SU-DHL-6 (cell line): ENCODE measurements at regions not wholly inside any gene's neighbourhood (a gene's known extent, or its start where the extent isn't known, plus 50 kb on each side); places are given as distances from the start of the nearest gene placed in this dataset.

ENCODE experiments used
- H2AFZ ChIP-seq: fragments of 200-600 bp; sonication (generic); 2 replicates; pipeline ENCODE4 v1.6.1; 2014; ENCODE audit warnings: low read depth, mild to moderate bottlenecking, moderate library complexity, mixed read lengths, antibody characterized with exemption, low read length; ENCODE audit not compliant: severe bottlenecking
- H3F3A ChIP-seq: fragments of 200-600 bp; shearing (Covaris generic); 2 replicates; pipeline ENCODE4 v1.6.0; 2016; ENCODE audit warnings: antibody characterized with exemption, mild to moderate bottlenecking; ENCODE audit not compliant: insufficient read depth
- H3K27ac ChIP-seq: fragments of 200-600 bp; sonication (generic); 2 replicates; pipeline ENCODE4 v1.5.1; 2016; ENCODE audit warnings: low read depth, mild to moderate bottlenecking, low read length, moderate library complexity, mixed read lengths
- H3K27me3 ChIP-seq: fragments of 200-600 bp; sonication (generic), shearing (Covaris generic); 2 replicates; pipeline ENCODE4 v1.6.0; 2014; ENCODE audit warnings: mild to moderate bottlenecking, low read length
- H3K36me3 ChIP-seq: fragments of 200-600 bp; sonication (generic); 2 replicates; pipeline ENCODE4 v1.6.1; 2014; ENCODE audit warnings: mild to moderate bottlenecking, low read length, mixed read lengths
- H3K4me2 ChIP-seq: fragments of 300-600, 200-600 bp; shearing (Covaris generic), sonication (generic); 2 replicates; pipeline ENCODE4 v1.6.0; 2014; ENCODE audit warnings: low read length, low read depth, mild to moderate bottlenecking; ENCODE audit not compliant: poor library complexity, severe bottlenecking
- H3K4me3 ChIP-seq: fragments of 200-600 bp; sonication (generic); 2 replicates; pipeline ENCODE4 v1.5.1; 2014; ENCODE audit warnings: antibody characterized with exemption, low read length, mild to moderate bottlenecking, mixed read lengths; ENCODE audit not compliant: insufficient read depth, poor library complexity, severe bottlenecking
- H3K79me2 ChIP-seq: fragments of 200-600 bp; sonication (generic); 2 replicates; pipeline ENCODE4 v1.6.1; 2014; ENCODE audit warnings: mild to moderate bottlenecking, low read length, moderate library complexity; ENCODE audit not compliant: insufficient read depth
- H3K9ac ChIP-seq: fragments of 200-600 bp; sonication (generic); 2 replicates; pipeline ENCODE4 v1.7.0; 2014; ENCODE audit warnings: mild to moderate bottlenecking, low read length
- H3K9me2 ChIP-seq: fragments of 200-600 bp; sonication (generic); replicated peaks from 2 replicates; pipeline ENCODE4 v1.6.1; 2014; ENCODE audit warnings: low read length; ENCODE audit not compliant: insufficient read depth
- H3K9me3 ChIP-seq: fragments of 200-600 bp; sonication (generic); 2 replicates; pipeline ENCODE4 v1.6.1; 2014; ENCODE audit warnings: low read length, mixed read lengths; ENCODE audit not compliant: insufficient read depth
- H4K20me1 ChIP-seq: fragments of 200-600 bp; sonication (generic); 2 replicates; pipeline ENCODE4 v1.6.1; 2014; ENCODE audit warnings: low read depth, mild to moderate bottlenecking, antibody characterized with exemption, low read length, moderate library complexity, mixed read lengths
- CTCF ChIP-seq: fragments of 200-600 bp; sonication (generic); IDR thresholded peaks from one replicate; pipeline ENCODE4 v1.5.1; 2017; ENCODE audit warnings: antibody characterized with exemption, mild to moderate bottlenecking, low read length, moderate library complexity; ENCODE audit not compliant: insufficient read depth, poor library complexity, severe bottlenecking
- EZH2phosphoT487 ChIP-seq: fragments of 200-600 bp; sonication (generic), shearing (Covaris generic); conservative IDR thresholded peaks from 2 replicates; pipeline ENCODE4 v1.6.1; 2018; ENCODE audit warnings: mild to moderate bottlenecking, antibody characterized with exemption, low read length, moderate library complexity, mixed read lengths

- no peak overlapping the region for H3K4me3 ChIP-seq
- TF ChIP-seq CTCF (no peak), EZH2phosphoT487 (no peak)
- no peaks in the 10 kb centered on the region for H3K9me3 ChIP-seq
- H4K20me1 ChIP-seq: no peaks in the 10 kb centered on the region
- H3K79me2 ChIP-seq: no peaks in the 10 kb centered on the region
- H3K4me2 ChIP-seq: no peak overlapping the region
- no peaks in the 10 kb centered on the region for H3K9me2 ChIP-seq
- no peaks in the 10 kb centered on the region for H3K27me3 ChIP-seq
- no peaks in the 10 kb centered on the region for H3K36me3 ChIP-seq
- no peak overlapping the region for H2AFZ ChIP-seq
- H3K27ac ChIP-seq: no peak overlapping the region
- H3K9ac ChIP-seq: no peak overlapping the region
- H3F3A ChIP-seq: no peaks in the 10 kb centered on the region
These were observed 927.1 kb downstream of the C4orf33 start for GRCh38 chr4:130023088-130023487.

GRCh38 chr4:130025701-130026100 lies 929.7 kb downstream of the C4orf33 start:
- H3K9me3 ChIP-seq: no peaks in the 10 kb centered on the region
- H3K27ac ChIP-seq: no peak overlapping the region
- H3K79me2 ChIP-seq: no peaks in the 10 kb centered on the region
- no peaks in the 10 kb centered on the region for H3K27me3 ChIP-seq
- no peaks in the 10 kb centered on the region for H3K9me2 ChIP-seq
- H2AFZ ChIP-seq: no peak overlapping the region
- H3K9ac ChIP-seq: no peak overlapping the region
- TF ChIP-seq EZH2phosphoT487 (no peak), CTCF (no peak)
- H3K4me3 ChIP-seq: no peak overlapping the region
- H3F3A ChIP-seq: no peaks in the 10 kb centered on the region
- no peaks in the 10 kb centered on the region for H3K36me3 ChIP-seq
- H3K4me2 ChIP-seq: no peak overlapping the region
- no peaks in the 10 kb centered on the region for H4K20me1 ChIP-seq

GRCh38 chr4:130026185-130026584 lies 930.2 kb downstream of the C4orf33 start:
- Histone ChIP-seq H3K4me2 (no peak overlapping the region), H3K9ac (no peak overlapping the region), H3K36me3 (no peaks in the 10 kb centered on the region), H3F3A (no peaks in the 10 kb centered on the region), H3K9me2 (no peaks in the 10 kb centered on the region), H3K79me2 (no peaks in the 10 kb centered on the region), H3K27ac (no peak overlapping the region), H4K20me1 (no peaks in the 10 kb centered on the region), H3K9me3 (no peaks in the 10 kb centered on the region), H3K4me3 (no peak overlapping the region), H3K27me3 (no peaks in the 10 kb centered on the region), H2AFZ (no peak overlapping the region)
- TF ChIP-seq CTCF: no peak
- no peak for TF ChIP-seq EZH2phosphoT487

GRCh38 chr4:130027973-130028372 lies 932.0 kb downstream of the C4orf33 start:
- Histone ChIP-seq H4K20me1 (no peaks in the 10 kb centered on the region), H3K9me3 (no peaks in the 10 kb centered on the region), H3K36me3 (no peaks in the 10 kb centered on the region), H3K9ac (no peak overlapping the region), H3K27me3 (no peaks in the 10 kb centered on the region), H3K4me2 (no peak overlapping the region), H3K9me2 (no peaks in the 10 kb centered on the region), H3K27ac (no peak overlapping the region), H3K79me2 (no peaks in the 10 kb centered on the region), H2AFZ (no peak overlapping the region), H3F3A (no peaks in the 10 kb centered on the region), H3K4me3 (no peak overlapping the region)
- TF ChIP-seq EZH2phosphoT487 (no peak), CTCF (no peak)
